ENCODE measurements at regions not wholly inside any gene's neighbourhood (a gene's known extent, or its start where the extent isn't known, plus 50 kb on each side); places are given as distances from the start of the nearest gene placed in this dataset.

- H3K4me3 Mint-ChIP-seq: no peak overlapping the region
Observed at GRCh38 chr14:95787941-95788340, 74.0 kb upstream of the TCL1A start.

GRCh38 chr14:95786566-95786965, 72.6 kb upstream of the TCL1A start:
- Histone ChIP-seq H3K27me3 (replicated peaks in 1 of 4; ENCODE audit: control extremely low read depth in 1 of 4, control insufficient read depth in 3 of 4, insufficient read depth in 4 of 4, low read length in 3 of 4) (peaks cover 0 to 3% (median 0%) of the 10 kb centered on the region in 4 experiments), H3K9me3 (ENCODE audit: control extremely low read depth in 1 of 3, control insufficient read depth in 2 of 3, insufficient read depth in 1 of 3, low read length in 2 of 3) (peaks cover 0 to 4% (median 0%) of the 10 kb centered on the region in 3 donors), H3K9ac (ENCODE audit: low read length) (no peak overlapping the region), H3K27ac (ENCODE audit: low read length in 2 of 2) (no peak overlapping the region), H3K4me3 (ENCODE audit: control extremely low read depth in 1 of 5, extremely low read depth in 1 of 5, insufficient read depth in 1 of 5, low read depth in 2 of 5, low read length in 4 of 5) (no peak overlapping the region), H3K4me2 (replicated peaks; ENCODE audit: low read depth, low read length, poor library complexity, severe bottlenecking) (no peak overlapping the region), H3K79me2 (ENCODE audit: control insufficient read depth, insufficient read depth, low read length) (no peaks in the 10 kb centered on the region), H3K4me1 (ENCODE audit: control insufficient read depth in 2 of 2, insufficient read depth in 2 of 2, low read length in 2 of 2) (no peaks in the 10 kb centered on the region), H4K20me1 (ENCODE audit: control insufficient read depth, insufficient read depth, low read length, poor library complexity, severe bottlenecking) (no peaks in the 10 kb centered on the region), H2AFZ (ENCODE audit: insufficient read depth, low read depth, low read length, poor library complexity, severe bottlenecking) (no peak overlapping the region), H3K36me3 (replicated peaks in 1 of 2; ENCODE audit: control extremely low read depth in 1 of 2, control insufficient read depth in 1 of 2, extremely low read depth in 1 of 2, insufficient read depth in 2 of 2, low read length in 1 of 2) (no peaks in the 10 kb centered on the region)
- 79% methylated on average over 6 of the region's 8 CpGs for WGBS (ENCODE audit: insufficient coverage)
- no peaks in the 10 kb centered on the region for H3K4me1 Mint-ChIP-seq
- H3K27me3 Mint-ChIP-seq: peaks cover 29% of the 10 kb centered on the region
- POLR2A ChIA-PET: no interaction called here
- CTCF ChIA-PET: interaction anchor here (1.0 kb wide), 1 partner anchor 13 kb away, joined by 4 read pairs; no protein-coding TSS in a partner anchor
- ATAC-seq (ENCODE audit: low read depth) (no peak), DNase-seq (no peak)
- H3K27ac Mint-ChIP-seq: no peak overlapping the region
- no peaks in the 10 kb centered on the region for H3K9me3 Mint-ChIP-seq (ENCODE audit: insufficient read depth)
- TF ChIP-seq CTCF (IDR thresholded peaks at IDR 0.05) (no peak), EZH2 (IDR thresholded peaks at IDR 0.05; ENCODE audit: borderline replicate concordance, insufficient read depth, low read depth, low read length, poor library complexity, severe bottlenecking) (no peak)
- H3K4me3 Mint-ChIP-seq: no peak overlapping the region
- intact Hi-C loops (cut with micrococcal nuclease): no loop called here

More at GRCh38 chr14:95787941-95788340, 74.0 kb upstream of the TCL1A start:
- no peaks in the 10 kb centered on the region for H3K9me3 Mint-ChIP-seq (ENCODE audit: insufficient read depth)
- DNase-seq (no peak), ATAC-seq (ENCODE audit: low read depth) (no peak)
- 98% methylated on average over 3 of the region's 3 CpGs for WGBS (ENCODE audit: insufficient coverage)
- Histone ChIP-seq H3K27ac (ENCODE audit: low read length in 2 of 2) (no peak overlapping the region), H3K4me1 (ENCODE audit: control insufficient read depth in 2 of 2, insufficient read depth in 2 of 2, low read length in 2 of 2) (no peaks in the 10 kb centered on the region), H2AFZ (ENCODE audit: insufficient read depth, low read depth, low read length, poor library complexity, severe bottlenecking) (no peak overlapping the region), H3K9me3 (ENCODE audit: control extremely low read depth in 1 of 3, control insufficient read depth in 2 of 3, insufficient read depth in 1 of 3, low read length in 2 of 3) (peaks cover 0 to 8% (median 0%) of the 10 kb centered on the region in 3 donors), H3K9ac (ENCODE audit: low read length) (no peak overlapping the region), H3K36me3 (replicated peaks in 1 of 2; ENCODE audit: control extremely low read depth in 1 of 2, control insufficient read depth in 1 of 2, extremely low read depth in 1 of 2, insufficient read depth in 2 of 2, low read length in 1 of 2) (no peaks in the 10 kb centered on the region), H3K4me2 (replicated peaks; ENCODE audit: low read depth, low read length, poor library complexity, severe bottlenecking) (no peak overlapping the region), H3K79me2 (ENCODE audit: control insufficient read depth, insufficient read depth, low read length) (no peaks in the 10 kb centered on the region), H4K20me1 (ENCODE audit: control insufficient read depth, insufficient read depth, low read length, poor library complexity, severe bottlenecking) (no peaks in the 10 kb centered on the region), H3K4me3 (ENCODE audit: control extremely low read depth in 1 of 5, extremely low read depth in 1 of 5, insufficient read depth in 1 of 5, low read depth in 2 of 5, low read length in 4 of 5) (no peak overlapping the region), H3K27me3 (replicated peaks in 1 of 4; ENCODE audit: control extremely low read depth in 1 of 4, control insufficient read depth in 3 of 4, insufficient read depth in 4 of 4, low read length in 3 of 4) (peaks cover 0 to 3% (median 0%) of the 10 kb centered on the region in 4 experiments)
- no peak for TF ChIP-seq CTCF (IDR thresholded peaks at IDR 0.05)
- no peak for TF ChIP-seq EZH2 (IDR thresholded peaks at IDR 0.05; ENCODE audit: borderline replicate concordance, insufficient read depth, low read depth, low read length, poor library complexity, severe bottlenecking)
- peaks cover 31% of the 10 kb centered on the region for H3K27me3 Mint-ChIP-seq
- no peak overlapping the region for H3K27ac Mint-ChIP-seq
- intact Hi-C loops (cut with micrococcal nuclease): no loop called here
- CTCF ChIA-PET: no interaction called here
- no peaks in the 10 kb centered on the region for H3K4me1 Mint-ChIP-seq
- POLR2A ChIA-PET: no interaction called here
